IMR-90 (cell line): ENCODE measurements at regions not wholly inside any gene's neighbourhood (a gene's known extent, or its start where the extent isn't known, plus 50 kb on each side); places are given as distances from the start of the nearest gene placed in this dataset.
"Not testable (repeated sequence)": the region's sequence is repeated elsewhere in the genome, so short reads cannot be mapped to it uniquely, and the experiment has no call there.

Experiments used
- POLR2A ChIP-seq: IDR thresholded peaks from 2 replicates; pipeline ENCODE4 v1.6.1; 2012; ENCODE audit warnings: mild to moderate bottlenecking, low read depth, low read length
- TF ChIP-seq, protein P1 (sequence below): fragments of 150-350 bp; IDR thresholded peaks from 2 replicates; pipeline ENCODE4 v1.6.1; 2017; ENCODE audit warnings: mild to moderate bottlenecking, antibody characterized with exemption, low read length, low read depth

DNA sequence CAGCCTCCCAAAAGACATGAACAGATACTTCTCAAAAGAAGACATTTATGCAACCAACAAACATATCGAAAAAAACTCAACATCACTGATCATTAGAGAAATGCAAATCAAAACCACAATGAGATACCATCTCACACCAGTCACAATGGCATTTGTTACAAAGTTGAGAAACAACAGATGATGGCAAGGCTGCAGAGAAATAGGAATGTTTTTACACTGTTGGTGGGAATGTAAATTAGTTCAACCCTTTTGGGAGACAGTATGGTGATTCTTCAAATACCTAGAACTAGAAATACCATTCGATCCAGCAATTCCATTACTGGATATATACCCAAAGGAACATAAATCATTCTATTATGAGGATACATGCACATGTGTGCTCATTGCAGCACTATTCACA is 1349.2 kb upstream of the GJE1 start:
- TF ChIP-seq POLR2A = not testable (repeated sequence)
- TF ChIP-seq, protein P1, sequence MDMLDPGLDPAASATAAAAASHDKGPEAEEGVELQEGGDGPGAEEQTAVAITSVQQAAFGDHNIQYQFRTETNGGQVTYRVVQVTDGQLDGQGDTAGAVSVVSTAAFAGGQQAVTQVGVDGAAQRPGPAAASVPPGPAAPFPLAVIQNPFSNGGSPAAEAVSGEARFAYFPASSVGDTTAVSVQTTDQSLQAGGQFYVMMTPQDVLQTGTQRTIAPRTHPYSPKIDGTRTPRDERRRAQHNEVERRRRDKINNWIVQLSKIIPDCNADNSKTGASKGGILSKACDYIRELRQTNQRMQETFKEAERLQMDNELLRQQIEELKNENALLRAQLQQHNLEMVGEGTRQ = not testable (repeated sequence)
